HEK293 (cell line): ENCODE measurements at regions not wholly inside any gene's neighbourhood (a gene's known extent, or its start where the extent isn't known, plus 50 kb on each side); places are given as distances from the start of the nearest gene placed in this dataset.

Experiments
- CTCF ChIA-PET: fragments of 350-600 bp; formaldehyde crosslinking; extraction: SDS; loops from one replicate; lab custom pipeline; 2021; ENCODE audit warnings: antibody characterized with exemption; lab: Yijun Ruan, JAX
- POLR2A ChIA-PET: fragments of 300-600 bp; formaldehyde crosslinking; extraction: SDS; loops from one replicate; lab custom pipeline; 2020; ENCODE audit warnings: antibody characterized with exemption, inconsistent platforms; lab: Yijun Ruan, JAX
- H3K27ac ChIP-seq: fragments of 200-500 bp; sonication (Bioruptor generic); 2 replicates; pipeline ENCODE4 v1.5.1; 2014; ENCODE audit warnings: low read depth, low read length, control low read depth, inconsistent platforms; ENCODE audit errors: extremely low read depth
- H3K36me3 ChIP-seq, 2 experiments: fragments of 200-500 bp in 1 of 2; sonication (Bioruptor generic) in 1 of 2; 1 replicate in 1 of 2; 2 replicates in 1 of 2; pipeline ENCODE4 v1.5.1; 2014 to 2017; ENCODE audit warnings: inconsistent platforms in 2 of 2, low read length in 2 of 2; ENCODE audit not compliant: control insufficient read depth in 2 of 2, insufficient read depth in 1 of 2
- H3K4me1 ChIP-seq: fragments of 200-500 bp; sonication (Bioruptor generic); 2 replicates; pipeline ENCODE4 v1.5.1; 2014; ENCODE audit warnings: mild to moderate bottlenecking, low read length, inconsistent platforms; ENCODE audit not compliant: control insufficient read depth, insufficient read depth
- H3K4me3 ChIP-seq: 2 replicates; pipeline ENCODE4 v1.5.1; 2011; ENCODE audit warnings: low read depth, mild to moderate bottlenecking, control low read depth, low read length, moderate library complexity
- H3K9me3 ChIP-seq: fragments of 200-500 bp; sonication (Bioruptor generic); 2 replicates; pipeline ENCODE4 v1.5.1; 2014; ENCODE audit warnings: low read depth, low read length, inconsistent platforms; ENCODE audit not compliant: control insufficient read depth, insufficient read depth
- HOXC10 ChIP-seq: sonication (generic); formaldehyde crosslinking; IDR thresholded peaks from 2 replicates; pipeline ENCODE4 v1.8.1; 2023; ENCODE audit warnings: mild to moderate bottlenecking, missing genetic modification reagents
- KLF7 ChIP-seq: fragments of 450-650 bp; formaldehyde crosslinking; IDR thresholded peaks from 2 replicates; pipeline ENCODE4 v1.5.1; 2016; ENCODE audit warnings: missing biosample characterization, missing genetic modification characterization, borderline replicate concordance
- MYNN ChIP-seq: fragments of 450-650 bp; formaldehyde crosslinking; IDR thresholded peaks from 2 replicates; pipeline ENCODE4 v1.5.1; 2016; ENCODE audit warnings: missing biosample characterization, missing genetic modification characterization, borderline replicate concordance
- ZBTB17 ChIP-seq: fragments of 450-650 bp; formaldehyde crosslinking; IDR thresholded peaks from 2 replicates; pipeline ENCODE4 v1.5.1; 2016; ENCODE audit warnings: missing biosample characterization, missing genetic modification characterization
- ZBTB8A ChIP-seq: fragments of 450-650 bp; formaldehyde crosslinking; IDR thresholded peaks from 2 replicates; pipeline ENCODE4 v1.5.1; 2016; ENCODE audit warnings: missing biosample characterization, missing genetic modification characterization
- ZNF214 ChIP-seq: fragments of 450-650 bp; formaldehyde crosslinking; IDR thresholded peaks from 2 replicates; pipeline ENCODE4 v1.5.1; 2017; ENCODE audit warnings: missing biosample characterization, mild to moderate bottlenecking, missing genetic modification characterization, borderline replicate concordance
- ZNF292 ChIP-seq: fragments of 450-650 bp; formaldehyde crosslinking; IDR thresholded peaks from 2 replicates; pipeline ENCODE4 v1.5.1; 2016; ENCODE audit warnings: low read depth, missing biosample characterization, missing genetic modification characterization, borderline replicate concordance
- ZNF366 ChIP-seq: fragments of 450-650 bp; formaldehyde crosslinking; conservative IDR thresholded peaks from 2 replicates; pipeline ENCODE4 v1.5.1; 2016; ENCODE audit warnings: missing biosample characterization, missing genetic modification characterization
- ZNF404 ChIP-seq: fragments of 450-650 bp; formaldehyde crosslinking; IDR thresholded peaks from 2 replicates; pipeline ENCODE4 v1.5.1; 2017; ENCODE audit warnings: missing biosample characterization, missing genetic modification characterization
- ZNF792 ChIP-seq: fragments of 450-650 bp; formaldehyde crosslinking; IDR thresholded peaks from 2 replicates; pipeline ENCODE4 v1.5.1; 2016; ENCODE audit warnings: missing biosample characterization, missing genetic modification characterization
- ZNF843 ChIP-seq: fragments of 450-650 bp; formaldehyde crosslinking; IDR thresholded peaks from 2 replicates; pipeline ENCODE4 v1.5.1; 2016; ENCODE audit warnings: missing biosample characterization, missing genetic modification characterization
- TF ChIP-seq, protein P1 (sequence below): fragments of 450-650 bp; formaldehyde crosslinking; IDR thresholded peaks from 2 replicates; pipeline ENCODE4 v1.5.1; 2017; ENCODE audit warnings: missing biosample characterization, missing genetic modification characterization
- TF ChIP-seq, protein P2 (sequence below): fragments of 450-650 bp; formaldehyde crosslinking; IDR thresholded peaks from 2 replicates; pipeline ENCODE4 v1.5.1; 2016; ENCODE audit warnings: missing biosample characterization, missing genetic modification characterization
- TF ChIP-seq, protein P3 (sequence below): fragments of 450-650 bp; formaldehyde crosslinking; IDR thresholded peaks from 2 replicates; pipeline ENCODE4 v1.5.1; 2017; ENCODE audit warnings: missing biosample characterization, missing genetic modification characterization
- TF ChIP-seq, protein P4 (sequence below): fragments of 450-650 bp; formaldehyde crosslinking; IDR thresholded peaks from 2 replicates; pipeline ENCODE4 v1.5.1; 2016; ENCODE audit warnings: missing biosample characterization, missing genetic modification characterization
- TF ChIP-seq, protein P5 (sequence below): fragments of 450-650 bp; formaldehyde crosslinking; IDR thresholded peaks from 2 replicates; pipeline ENCODE4 v1.5.1; 2016; ENCODE audit warnings: missing biosample characterization, missing genetic modification characterization
- TF ChIP-seq, protein P6 (sequence below): fragments of 450-650 bp; formaldehyde crosslinking; IDR thresholded peaks from 2 replicates; pipeline ENCODE4 v1.5.1; 2016; ENCODE audit warnings: missing biosample characterization, missing genetic modification characterization
- TF ChIP-seq, protein P7 (sequence below): fragments of 450-650 bp; formaldehyde crosslinking; IDR thresholded peaks from 2 replicates; pipeline ENCODE4 v1.5.1; 2017; ENCODE audit warnings: missing biosample characterization, missing genetic modification characterization
- TF ChIP-seq, protein P8 (sequence below): fragments of 450-650 bp; formaldehyde crosslinking; optimal IDR thresholded peaks from 2 replicates; pipeline ENCODE3; 2016; ENCODE audit warnings: missing biosample characterization, mild to moderate bottlenecking, missing genetic modification characterization

DNA sequence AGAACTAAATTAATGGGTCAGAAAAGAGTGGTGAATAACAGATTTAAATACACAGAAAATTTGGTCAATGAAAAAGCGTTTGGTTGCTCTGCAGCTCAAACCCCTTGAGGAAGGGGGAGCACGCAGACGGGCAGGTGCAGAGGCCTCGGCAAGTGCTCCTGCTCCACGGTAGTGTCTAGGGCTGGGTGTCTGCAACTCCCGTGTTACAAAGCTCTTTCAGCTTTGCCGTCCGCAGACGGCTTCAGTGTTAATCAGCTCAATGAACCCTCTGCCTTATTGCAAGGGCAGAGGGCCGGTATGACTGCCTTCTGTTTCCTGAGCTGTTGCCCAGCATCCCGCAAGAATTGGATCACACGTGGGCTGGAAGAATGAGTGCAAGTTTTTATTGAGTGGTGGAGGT is 125.7 kb upstream of the TRHDE start (continued):
- TF ChIP-seq, protein P1, sequence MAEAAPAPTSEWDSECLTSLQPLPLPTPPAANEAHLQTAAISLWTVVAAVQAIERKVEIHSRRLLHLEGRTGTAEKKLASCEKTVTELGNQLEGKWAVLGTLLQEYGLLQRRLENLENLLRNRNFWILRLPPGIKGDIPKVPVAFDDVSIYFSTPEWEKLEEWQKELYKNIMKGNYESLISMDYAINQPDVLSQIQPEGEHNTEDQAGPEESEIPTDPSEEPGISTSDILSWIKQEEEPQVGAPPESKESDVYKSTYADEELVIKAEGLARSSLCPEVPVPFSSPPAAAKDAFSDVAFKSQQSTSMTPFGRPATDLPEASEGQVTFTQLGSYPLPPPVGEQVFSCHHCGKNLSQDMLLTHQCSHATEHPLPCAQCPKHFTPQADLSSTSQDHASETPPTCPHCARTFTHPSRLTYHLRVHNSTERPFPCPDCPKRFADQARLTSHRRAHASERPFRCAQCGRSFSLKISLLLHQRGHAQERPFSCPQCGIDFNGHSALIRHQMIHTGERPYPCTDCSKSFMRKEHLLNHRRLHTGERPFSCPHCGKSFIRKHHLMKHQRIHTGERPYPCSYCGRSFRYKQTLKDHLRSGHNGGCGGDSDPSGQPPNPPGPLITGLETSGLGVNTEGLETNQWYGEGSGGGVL (tag by site-specific recombination): no peak
- TF ChIP-seq KLF7 (tag by site-specific recombination): no peak
- TF ChIP-seq, protein P2, sequence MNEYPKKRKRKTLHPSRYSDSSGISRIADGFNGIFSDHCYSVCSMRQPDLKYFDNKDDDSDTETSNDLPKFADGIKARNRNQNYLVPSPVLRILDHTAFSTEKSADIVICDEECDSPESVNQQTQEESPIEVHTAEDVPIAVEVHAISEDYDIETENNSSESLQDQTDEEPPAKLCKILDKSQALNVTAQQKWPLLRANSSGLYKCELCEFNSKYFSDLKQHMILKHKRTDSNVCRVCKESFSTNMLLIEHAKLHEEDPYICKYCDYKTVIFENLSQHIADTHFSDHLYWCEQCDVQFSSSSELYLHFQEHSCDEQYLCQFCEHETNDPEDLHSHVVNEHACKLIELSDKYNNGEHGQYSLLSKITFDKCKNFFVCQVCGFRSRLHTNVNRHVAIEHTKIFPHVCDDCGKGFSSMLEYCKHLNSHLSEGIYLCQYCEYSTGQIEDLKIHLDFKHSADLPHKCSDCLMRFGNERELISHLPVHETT (tag by site-specific recombination): no peak
- TF ChIP-seq, all 188 proteins: peak for 0

DNA sequence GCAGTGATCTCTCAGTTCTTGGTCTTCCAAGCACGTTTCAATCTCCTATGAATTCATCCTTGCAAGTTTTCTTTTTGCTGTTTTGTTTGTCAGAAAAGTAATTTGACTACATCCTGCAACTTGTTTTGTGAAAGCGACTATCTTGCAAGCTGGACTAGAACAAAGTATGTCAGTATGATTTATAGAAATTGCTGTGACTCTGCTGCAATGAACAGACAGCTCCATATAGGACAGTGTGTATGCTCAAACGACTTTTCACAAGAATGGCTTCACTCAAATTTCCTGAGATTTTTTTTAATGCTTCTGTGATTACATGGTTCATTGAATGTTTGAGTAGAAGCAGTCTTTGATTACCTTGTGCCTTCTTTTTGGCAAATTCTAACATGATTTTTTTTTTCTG is 123.5 kb upstream of the TRHDE start:
- H3K9me3 ChIP-seq: no peaks in the 10 kb centered on the region
- TF ChIP-seq, protein P3, sequence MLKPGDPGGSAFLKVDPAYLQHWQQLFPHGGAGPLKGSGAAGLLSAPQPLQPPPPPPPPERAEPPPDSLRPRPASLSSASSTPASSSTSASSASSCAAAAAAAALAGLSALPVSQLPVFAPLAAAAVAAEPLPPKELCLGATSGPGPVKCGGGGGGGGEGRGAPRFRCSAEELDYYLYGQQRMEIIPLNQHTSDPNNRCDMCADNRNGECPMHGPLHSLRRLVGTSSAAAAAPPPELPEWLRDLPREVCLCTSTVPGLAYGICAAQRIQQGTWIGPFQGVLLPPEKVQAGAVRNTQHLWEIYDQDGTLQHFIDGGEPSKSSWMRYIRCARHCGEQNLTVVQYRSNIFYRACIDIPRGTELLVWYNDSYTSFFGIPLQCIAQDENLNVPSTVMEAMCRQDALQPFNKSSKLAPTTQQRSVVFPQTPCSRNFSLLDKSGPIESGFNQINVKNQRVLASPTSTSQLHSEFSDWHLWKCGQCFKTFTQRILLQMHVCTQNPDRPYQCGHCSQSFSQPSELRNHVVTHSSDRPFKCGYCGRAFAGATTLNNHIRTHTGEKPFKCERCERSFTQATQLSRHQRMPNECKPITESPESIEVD (tag by site-specific recombination): no peak
- TF ChIP-seq ZNF792 (tag by site-specific recombination) (no peak), ZNF404 (tag by site-specific recombination) (no peak), ZNF214 (tag by site-specific recombination) (no peak), ZNF843 (tag by site-specific recombination) (no peak), ZBTB17 (tag by site-specific recombination) (no peak), ZBTB8A (no peak), HOXC10 (CRISPR knock-in tag) (no peak), MYNN (tag by site-specific recombination) (no peak), ZNF366 (no peak), ZNF292 (no peak)
- TF ChIP-seq, protein P4, sequence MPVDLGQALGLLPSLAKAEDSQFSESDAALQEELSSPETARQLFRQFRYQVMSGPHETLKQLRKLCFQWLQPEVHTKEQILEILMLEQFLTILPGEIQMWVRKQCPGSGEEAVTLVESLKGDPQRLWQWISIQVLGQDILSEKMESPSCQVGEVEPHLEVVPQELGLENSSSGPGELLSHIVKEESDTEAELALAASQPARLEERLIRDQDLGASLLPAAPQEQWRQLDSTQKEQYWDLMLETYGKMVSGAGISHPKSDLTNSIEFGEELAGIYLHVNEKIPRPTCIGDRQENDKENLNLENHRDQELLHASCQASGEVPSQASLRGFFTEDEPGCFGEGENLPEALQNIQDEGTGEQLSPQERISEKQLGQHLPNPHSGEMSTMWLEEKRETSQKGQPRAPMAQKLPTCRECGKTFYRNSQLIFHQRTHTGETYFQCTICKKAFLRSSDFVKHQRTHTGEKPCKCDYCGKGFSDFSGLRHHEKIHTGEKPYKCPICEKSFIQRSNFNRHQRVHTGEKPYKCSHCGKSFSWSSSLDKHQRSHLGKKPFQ (tag by site-specific recombination): no peak
- TF ChIP-seq, protein P5, sequence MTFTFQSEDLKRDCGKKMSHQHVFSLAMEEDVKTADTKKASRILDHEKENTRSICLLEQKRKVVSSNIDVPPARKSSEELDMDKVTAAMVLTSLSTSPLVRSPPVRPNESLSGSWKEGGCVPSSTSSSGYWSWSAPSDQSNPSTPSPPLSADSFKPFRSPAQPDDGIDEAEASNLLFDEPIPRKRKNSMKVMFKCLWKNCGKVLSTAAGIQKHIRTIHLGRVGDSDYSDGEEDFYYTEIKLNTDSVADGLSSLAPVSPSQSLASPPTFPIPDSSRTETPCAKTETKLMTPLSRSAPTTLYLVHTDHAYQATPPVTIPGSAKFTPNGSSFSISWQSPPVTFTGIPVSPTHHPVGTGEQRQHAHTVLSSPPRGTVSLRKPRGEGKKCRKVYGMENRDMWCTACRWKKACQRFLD (tag by site-specific recombination): no peak
- TF ChIP-seq, protein P6, sequence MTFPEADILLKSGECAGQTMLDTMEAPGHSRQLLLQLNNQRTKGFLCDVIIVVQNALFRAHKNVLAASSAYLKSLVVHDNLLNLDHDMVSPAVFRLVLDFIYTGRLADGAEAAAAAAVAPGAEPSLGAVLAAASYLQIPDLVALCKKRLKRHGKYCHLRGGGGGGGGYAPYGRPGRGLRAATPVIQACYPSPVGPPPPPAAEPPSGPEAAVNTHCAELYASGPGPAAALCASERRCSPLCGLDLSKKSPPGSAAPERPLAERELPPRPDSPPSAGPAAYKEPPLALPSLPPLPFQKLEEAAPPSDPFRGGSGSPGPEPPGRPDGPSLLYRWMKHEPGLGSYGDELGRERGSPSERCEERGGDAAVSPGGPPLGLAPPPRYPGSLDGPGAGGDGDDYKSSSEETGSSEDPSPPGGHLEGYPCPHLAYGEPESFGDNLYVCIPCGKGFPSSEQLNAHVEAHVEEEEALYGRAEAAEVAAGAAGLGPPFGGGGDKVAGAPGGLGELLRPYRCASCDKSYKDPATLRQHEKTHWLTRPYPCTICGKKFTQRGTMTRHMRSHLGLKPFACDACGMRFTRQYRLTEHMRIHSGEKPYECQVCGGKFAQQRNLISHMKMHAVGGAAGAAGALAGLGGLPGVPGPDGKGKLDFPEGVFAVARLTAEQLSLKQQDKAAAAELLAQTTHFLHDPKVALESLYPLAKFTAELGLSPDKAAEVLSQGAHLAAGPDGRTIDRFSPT: no peak
- TF ChIP-seq, protein P7, sequence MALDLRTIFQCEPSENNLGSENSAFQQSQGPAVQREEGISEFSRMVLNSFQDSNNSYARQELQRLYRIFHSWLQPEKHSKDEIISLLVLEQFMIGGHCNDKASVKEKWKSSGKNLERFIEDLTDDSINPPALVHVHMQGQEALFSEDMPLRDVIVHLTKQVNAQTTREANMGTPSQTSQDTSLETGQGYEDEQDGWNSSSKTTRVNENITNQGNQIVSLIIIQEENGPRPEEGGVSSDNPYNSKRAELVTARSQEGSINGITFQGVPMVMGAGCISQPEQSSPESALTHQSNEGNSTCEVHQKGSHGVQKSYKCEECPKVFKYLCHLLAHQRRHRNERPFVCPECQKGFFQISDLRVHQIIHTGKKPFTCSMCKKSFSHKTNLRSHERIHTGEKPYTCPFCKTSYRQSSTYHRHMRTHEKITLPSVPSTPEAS (tag by site-specific recombination): no peak
- TF ChIP-seq, protein P8, sequence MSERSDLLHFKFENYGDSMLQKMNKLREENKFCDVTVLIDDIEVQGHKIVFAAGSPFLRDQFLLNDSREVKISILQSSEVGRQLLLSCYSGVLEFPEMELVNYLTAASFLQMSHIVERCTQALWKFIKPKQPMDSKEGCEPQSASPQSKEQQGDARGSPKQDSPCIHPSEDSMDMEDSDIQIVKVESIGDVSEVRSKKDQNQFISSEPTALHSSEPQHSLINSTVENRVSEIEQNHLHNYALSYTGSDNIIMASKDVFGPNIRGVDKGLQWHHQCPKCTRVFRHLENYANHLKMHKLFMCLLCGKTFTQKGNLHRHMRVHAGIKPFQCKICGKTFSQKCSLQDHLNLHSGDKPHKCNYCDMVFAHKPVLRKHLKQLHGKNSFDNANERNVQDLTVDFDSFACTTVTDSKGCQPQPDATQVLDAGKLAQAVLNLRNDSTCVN (tag by site-specific recombination): no peak
- CTCF ChIA-PET: no interaction called here
- POLR2A ChIA-PET: no interaction called here
- H3K27ac ChIP-seq: no peak overlapping the region
- H3K4me3 ChIP-seq: no peak overlapping the region
- no peaks in the 10 kb centered on the region for H3K4me1 ChIP-seq
- no peaks in the 10 kb centered on the region for H3K36me3 ChIP-seq
